CD4-positive, alpha-beta T cell (primary cell): ENCODE measurements at regions not wholly inside any gene's neighbourhood (a gene's known extent, or its start where the extent isn't known, plus 50 kb on each side); places are given as distances from the start of the nearest gene placed in this dataset.

Experiments
- ATAC-seq: fragments of 200-7000 bp; cut with Tn5 transposase; one replicate; pipeline ENCODE4 v1.10.0; 2022; ENCODE audit warnings: mild to moderate bottlenecking; ENCODE audit not compliant: poor library complexity
- CTCF ChIA-PET: fragments of 350-600 bp; sonication (Branson Sonifier 250); formaldehyde crosslinking; loops from one replicate; lab custom pipeline; 2021; ENCODE audit warnings: antibody characterized with exemption, inconsistent platforms; lab: Charles Lee
- POLR2A ChIA-PET: fragments of 350-600 bp; sonication (Branson Sonifier 250); formaldehyde crosslinking; loops from one replicate; lab custom pipeline; 2021; ENCODE audit warnings: antibody characterized with exemption, inconsistent platforms; lab: Charles Lee
- DNase-seq, 14 experiments: peaks; one replicate each; pipeline ENCODE4 v3.0.0-alpha.2; 2013 to 2020; ENCODE audit warnings: mixed read lengths in 2 of 14
- H3K27ac ChIP-seq, 2 donors: one replicate each; pipeline versions ENCODE4 v1.5.1 to v1.7.0; 2013; ENCODE audit warnings: low read length in 2 of 2, low read depth in 1 of 2, mild to moderate bottlenecking in 1 of 2
- H3K27me3 ChIP-seq, 2 experiments: 1 replicate in 1 of 2; 2 replicates in 1 of 2; pipeline versions ENCODE4 v1.6.1 to v1.7.0; 2013; ENCODE audit warnings: low read length in 2 of 2, control low read depth in 1 of 2, mild to moderate bottlenecking in 1 of 2, moderate library complexity in 1 of 2; ENCODE audit not compliant: insufficient read depth in 2 of 2, control insufficient read depth in 1 of 2
- H3K36me3 ChIP-seq: one replicate; pipeline ENCODE4 v1.6.1; 2013; ENCODE audit warnings: low read length, control low read depth; ENCODE audit not compliant: insufficient read depth
- H3K4me1 ChIP-seq: one replicate; pipeline ENCODE4 v1.6.1; 2013; ENCODE audit warnings: low read length, control low read depth; ENCODE audit not compliant: insufficient read depth
- H3K4me3 ChIP-seq: one replicate; pipeline ENCODE4 v1.5.1; 2013; ENCODE audit warnings: mild to moderate bottlenecking, low read length, moderate library complexity
- H3K9me3 ChIP-seq, 2 experiments: 1 replicate in 1 of 2; 2 replicates in 1 of 2; pipeline versions ENCODE4 v1.6.1 to v1.7.0; 2013; ENCODE audit warnings: low read length in 2 of 2, mild to moderate bottlenecking in 2 of 2, control low read depth in 1 of 2, moderate library complexity in 1 of 2; ENCODE audit not compliant: control insufficient read depth in 1 of 2, insufficient read depth in 1 of 2
- H3K27ac Mint-ChIP-seq: one replicate; pipeline ENCODE4 v1.8.0; 2020; ENCODE audit warnings: mixed read lengths
- H3K27me3 Mint-ChIP-seq: one replicate; pipeline ENCODE4 v1.8.0; 2021; ENCODE audit warnings: mixed read lengths
- H3K36me3 Mint-ChIP-seq: one replicate; pipeline ENCODE4 v1.8.0; 2021; ENCODE audit warnings: low read depth, mixed read lengths
- H3K4me1 Mint-ChIP-seq: one replicate; pipeline ENCODE4 v1.8.0; 2021; ENCODE audit warnings: low read depth, mixed read lengths
- H3K4me3 Mint-ChIP-seq: one replicate; pipeline ENCODE4 v1.8.0; 2020; ENCODE audit warnings: mild to moderate bottlenecking, mixed read lengths
- H3K9me3 Mint-ChIP-seq: one replicate; pipeline ENCODE4 v1.8.0; 2020; ENCODE audit warnings: mixed read lengths
- intact Hi-C, 2 experiments: fragments of 100-400 bp; cut with DNase I in 1 of 2; cut with micrococcal nuclease in 1 of 2; formaldehyde crosslinking; loops; one replicate each; pipeline versions ENCODE4 v1.15.1 to v1.9.0; 2023 to 2025; cut with DNase I, micrococcal nuclease
- TF ChIP-seq, protein P1 (sequence below): fragments of 200-600 bp; IDR thresholded peaks from one replicate; pipeline ENCODE4 v1.8.0; 2022; ENCODE audit warnings: antibody characterized with exemption, mild to moderate bottlenecking

DNA sequence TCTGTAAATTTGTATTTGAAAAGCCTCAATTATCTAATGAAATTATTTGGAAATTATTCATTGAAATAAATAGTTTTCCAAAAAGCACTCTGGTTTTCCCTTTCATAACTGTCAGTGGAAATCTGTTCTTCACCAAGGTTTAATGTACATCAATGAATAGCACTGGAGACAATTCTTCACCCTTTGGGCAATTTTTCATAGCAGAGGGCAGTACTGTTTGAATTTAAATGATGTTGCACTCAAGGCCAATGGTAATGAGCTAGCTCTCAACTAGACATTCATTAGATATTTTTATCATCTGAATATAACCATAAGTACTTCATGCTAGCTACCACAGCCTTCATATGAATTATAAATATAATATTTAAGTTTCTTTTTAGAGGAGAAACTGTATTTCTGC lies 658.2 kb upstream of the CCDC54 start:
- no peak for DNase-seq
- ATAC-seq, result no peak
- TF ChIP-seq, protein P1, sequence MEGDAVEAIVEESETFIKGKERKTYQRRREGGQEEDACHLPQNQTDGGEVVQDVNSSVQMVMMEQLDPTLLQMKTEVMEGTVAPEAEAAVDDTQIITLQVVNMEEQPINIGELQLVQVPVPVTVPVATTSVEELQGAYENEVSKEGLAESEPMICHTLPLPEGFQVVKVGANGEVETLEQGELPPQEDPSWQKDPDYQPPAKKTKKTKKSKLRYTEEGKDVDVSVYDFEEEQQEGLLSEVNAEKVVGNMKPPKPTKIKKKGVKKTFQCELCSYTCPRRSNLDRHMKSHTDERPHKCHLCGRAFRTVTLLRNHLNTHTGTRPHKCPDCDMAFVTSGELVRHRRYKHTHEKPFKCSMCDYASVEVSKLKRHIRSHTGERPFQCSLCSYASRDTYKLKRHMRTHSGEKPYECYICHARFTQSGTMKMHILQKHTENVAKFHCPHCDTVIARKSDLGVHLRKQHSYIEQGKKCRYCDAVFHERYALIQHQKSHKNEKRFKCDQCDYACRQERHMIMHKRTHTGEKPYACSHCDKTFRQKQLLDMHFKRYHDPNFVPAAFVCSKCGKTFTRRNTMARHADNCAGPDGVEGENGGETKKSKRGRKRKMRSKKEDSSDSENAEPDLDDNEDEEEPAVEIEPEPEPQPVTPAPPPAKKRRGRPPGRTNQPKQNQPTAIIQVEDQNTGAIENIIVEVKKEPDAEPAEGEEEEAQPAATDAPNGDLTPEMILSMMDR, result no peak
- no peaks in the 10 kb centered on the region for H3K36me3 ChIP-seq
- H3K4me3 ChIP-seq, result no peak overlapping the region
- intact Hi-C loops, result no loop called here
- Mint-ChIP-seq H3K36me3 (no peaks in the 10 kb centered on the region), H3K27me3 (no peaks in the 10 kb centered on the region), H3K9me3 (no peaks in the 10 kb centered on the region), H3K27ac (no peak overlapping the region), H3K4me1 (no peaks in the 10 kb centered on the region), H3K4me3 (no peak overlapping the region)
- no peaks in the 10 kb centered on the region for H3K4me1 ChIP-seq
- peaks cover 0 to 5% of the 10 kb centered on the region in 2 experiments for H3K27me3 ChIP-seq
- CTCF ChIA-PET, result no interaction called here
- POLR2A ChIA-PET, result no interaction called here
- H3K9me3 ChIP-seq, result peaks cover 0 to 6% of the 10 kb centered on the region in 2 experiments
- H3K27ac ChIP-seq, result no peak overlapping the region

DNA sequence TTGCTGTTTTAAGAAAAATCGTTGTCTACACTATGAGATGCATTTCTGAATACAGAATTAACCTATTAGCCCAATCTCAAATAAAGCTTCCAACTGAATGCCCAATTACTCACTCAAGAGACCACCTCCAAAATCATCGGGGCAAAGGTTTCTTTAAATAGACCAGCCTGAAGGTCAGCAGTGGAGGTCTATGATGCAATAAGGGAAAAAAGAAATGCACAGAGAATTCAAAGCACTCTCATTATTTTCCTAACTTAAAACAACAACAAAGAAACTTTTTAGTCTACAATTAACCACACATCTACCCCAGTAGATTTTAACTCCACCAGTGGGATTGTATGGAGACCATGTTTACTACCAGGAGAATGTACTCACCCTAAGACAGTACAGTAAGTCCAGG lies 657.7 kb upstream of the CCDC54 start:
- peaks cover 0 to 6% of the 10 kb centered on the region in 2 experiments for H3K9me3 ChIP-seq
- Mint-ChIP-seq H3K4me1 (no peaks in the 10 kb centered on the region), H3K4me3 (no peak overlapping the region), H3K27ac (no peak overlapping the region), H3K27me3 (no peaks in the 10 kb centered on the region), H3K36me3 (no peaks in the 10 kb centered on the region), H3K9me3 (no peaks in the 10 kb centered on the region)
- H3K36me3 ChIP-seq, result no peaks in the 10 kb centered on the region
- TF ChIP-seq, protein P1, result no peak
- intact Hi-C loops, result no loop called here
- DNase-seq, result no peak
- peaks cover 0 to 5% of the 10 kb centered on the region in 2 experiments for H3K27me3 ChIP-seq
- ChIA-PET CTCF (no interaction called here), POLR2A (no interaction called here)
- H3K4me1 ChIP-seq, result no peaks in the 10 kb centered on the region
- H3K4me3 ChIP-seq, result no peak overlapping the region
- no peak for ATAC-seq
- no peak overlapping the region for H3K27ac ChIP-seq

DNA sequence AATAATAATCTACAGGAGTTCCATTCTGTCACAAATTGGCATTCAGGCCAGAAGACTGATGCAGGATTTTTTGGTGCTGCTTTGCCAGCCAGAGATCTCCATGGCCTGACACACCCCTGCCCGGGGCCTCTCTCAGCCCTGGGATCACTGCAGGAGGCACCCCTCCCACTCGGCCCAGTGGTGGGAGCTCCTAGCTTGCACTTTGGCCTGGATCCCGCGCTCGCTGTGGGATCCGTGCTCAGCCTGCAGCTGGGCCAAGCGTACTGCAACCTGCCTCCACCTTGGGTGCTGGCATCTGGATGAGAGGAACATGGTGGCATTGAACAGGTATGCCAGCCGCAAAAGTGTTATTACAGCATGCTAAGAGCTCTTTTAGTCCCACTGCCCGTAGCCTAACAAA lies 656.7 kb upstream of the CCDC54 start:
- Histone ChIP-seq H3K9me3 (peaks cover 0 to 6% of the 10 kb centered on the region in 2 experiments), H3K27ac (no peak overlapping the region), H3K27me3 (peaks cover 0 to 5% of the 10 kb centered on the region in 2 experiments), H3K4me1 (no peaks in the 10 kb centered on the region), H3K4me3 (no peak overlapping the region), H3K36me3 (no peaks in the 10 kb centered on the region)
- Mint-ChIP-seq H3K4me3 (no peak overlapping the region), H3K27me3 (no peaks in the 10 kb centered on the region), H3K9me3 (no peaks in the 10 kb centered on the region), H3K36me3 (no peaks in the 10 kb centered on the region), H3K4me1 (no peaks in the 10 kb centered on the region), H3K27ac (no peak overlapping the region)
- POLR2A ChIA-PET, result no interaction called here
- DNase-seq (peak in 1 of 14 experiments; percentile 4), ATAC-seq (no peak)
- intact Hi-C loops, result no loop called here
- TF ChIP-seq, protein P1, result no peak
- CTCF ChIA-PET, result no interaction called here
